GM18507 (cell line): ENCODE measurements at regions not wholly inside any gene's neighbourhood (a gene's known extent, or its start where the extent isn't known, plus 50 kb on each side); places are given as distances from the start of the nearest gene placed in this dataset.

Experiments
- DNase-seq: peaks from one replicate; pipeline ENCODE4 v3.0.0; 2011; ENCODE audit warnings: low read depth; ENCODE audit not compliant: insufficient read length; ENCODE audit errors: extremely low spot score
- FAIRE-seq: peaks from 2 replicates; lab custom pipeline; 2011; peaks lifted over from hg19 to GRCh38; lab: Jason Lieb, UNC

DNA sequence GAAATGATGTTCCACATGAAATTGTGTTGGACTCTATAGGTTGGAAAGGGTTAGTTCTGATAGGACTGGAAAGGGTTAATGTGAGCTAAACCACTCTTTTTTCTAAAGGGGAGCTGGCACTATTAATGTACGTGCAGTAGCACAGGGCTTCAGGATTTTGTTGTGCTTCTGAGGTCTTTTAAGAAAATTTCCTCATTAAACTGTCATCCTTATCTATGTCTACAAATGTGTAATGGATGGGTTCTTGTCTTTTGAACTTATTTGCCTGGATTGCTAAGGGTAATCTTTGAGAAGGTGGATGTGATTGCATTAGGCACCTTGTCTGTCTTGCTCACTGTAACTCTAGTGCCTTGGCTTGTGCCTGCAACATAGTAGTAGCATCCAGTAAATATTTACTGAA, 106.0 kb upstream of the SLC4A4 start:
- no peak for FAIRE-seq

GRCh38 chr4:71235311-71236201, 103.3 kb upstream of the SLC4A4 start:
- DNase-seq = no peak
- FAIRE-seq = no peak

More for the DNA sequence above, 106.0 kb upstream of the SLC4A4 start:
- no peak for DNase-seq

GRCh38 chr4:71236226-71236625, 102.6 kb upstream of the SLC4A4 start:
- FAIRE-seq = no peak
- no peak for DNase-seq

- DNase-seq (no peak), FAIRE-seq (no peak)
These were observed 101.2 kb upstream of the SLC4A4 start for GRCh38 chr4:71237641-71238040.

DNA sequence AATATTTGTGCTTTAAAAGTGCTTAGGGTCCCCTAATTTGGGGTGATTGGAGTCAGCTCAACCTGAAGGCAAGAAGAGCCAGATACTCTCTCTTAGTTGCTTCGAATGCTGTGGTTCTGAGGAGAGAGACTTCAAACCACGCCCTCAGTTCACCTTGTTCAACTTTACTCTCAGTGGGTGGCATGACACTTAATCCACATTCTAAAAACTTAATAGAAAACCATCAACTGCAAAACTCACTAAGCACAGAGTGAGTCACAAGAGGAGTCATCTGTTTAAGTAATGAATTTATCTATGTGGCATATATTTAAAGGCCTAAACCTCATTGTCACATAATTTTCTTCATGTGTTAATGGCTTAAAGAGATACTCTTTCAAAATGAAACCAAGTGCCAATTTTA, 99.5 kb upstream of the SLC4A4 start:
- DNase-seq = no peak
- no peak for FAIRE-seq

GRCh38 chr4:71240094-71240493, 98.7 kb upstream of the SLC4A4 start:
- no peak for DNase-seq
- FAIRE-seq = no peak

DNA sequence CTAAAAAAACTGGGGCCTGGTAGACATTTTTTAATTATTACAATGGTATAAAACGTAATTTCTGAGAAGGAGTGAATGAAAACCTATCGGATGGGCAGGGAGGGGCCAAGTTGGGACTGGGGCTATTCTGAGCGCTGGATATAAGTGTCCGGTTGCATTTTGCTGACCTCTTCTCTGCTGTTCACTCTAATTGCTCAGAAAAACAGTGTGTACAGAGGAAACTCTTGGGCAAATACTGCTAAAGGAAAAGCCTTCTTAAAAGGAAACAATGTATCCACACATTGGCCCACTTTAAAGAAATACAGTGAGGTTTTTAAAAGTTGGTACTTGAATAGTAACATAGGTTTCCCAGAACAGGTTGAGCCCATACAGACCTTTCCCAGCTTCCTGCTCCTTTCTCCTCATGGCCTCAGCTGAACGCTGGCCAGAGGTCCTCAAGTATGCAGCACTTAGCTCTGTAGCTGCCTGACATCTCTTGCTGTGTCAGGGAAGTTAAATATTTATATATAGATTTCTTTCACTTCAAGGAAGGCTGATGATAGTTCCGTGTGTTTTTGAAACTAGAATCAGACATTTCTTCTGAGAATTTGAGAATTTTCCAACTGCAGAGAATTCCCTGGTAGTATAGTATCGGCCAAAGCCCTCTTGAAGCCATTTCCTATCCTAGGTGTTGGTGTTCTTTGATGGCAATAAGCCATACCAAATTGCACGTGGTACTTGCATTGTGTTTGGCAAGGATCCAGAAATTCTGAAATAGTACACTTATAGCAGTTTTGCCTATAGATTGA, 97.1 kb upstream of the SLC4A4 start:
- FAIRE-seq (no peak), DNase-seq (no peak)

DNA sequence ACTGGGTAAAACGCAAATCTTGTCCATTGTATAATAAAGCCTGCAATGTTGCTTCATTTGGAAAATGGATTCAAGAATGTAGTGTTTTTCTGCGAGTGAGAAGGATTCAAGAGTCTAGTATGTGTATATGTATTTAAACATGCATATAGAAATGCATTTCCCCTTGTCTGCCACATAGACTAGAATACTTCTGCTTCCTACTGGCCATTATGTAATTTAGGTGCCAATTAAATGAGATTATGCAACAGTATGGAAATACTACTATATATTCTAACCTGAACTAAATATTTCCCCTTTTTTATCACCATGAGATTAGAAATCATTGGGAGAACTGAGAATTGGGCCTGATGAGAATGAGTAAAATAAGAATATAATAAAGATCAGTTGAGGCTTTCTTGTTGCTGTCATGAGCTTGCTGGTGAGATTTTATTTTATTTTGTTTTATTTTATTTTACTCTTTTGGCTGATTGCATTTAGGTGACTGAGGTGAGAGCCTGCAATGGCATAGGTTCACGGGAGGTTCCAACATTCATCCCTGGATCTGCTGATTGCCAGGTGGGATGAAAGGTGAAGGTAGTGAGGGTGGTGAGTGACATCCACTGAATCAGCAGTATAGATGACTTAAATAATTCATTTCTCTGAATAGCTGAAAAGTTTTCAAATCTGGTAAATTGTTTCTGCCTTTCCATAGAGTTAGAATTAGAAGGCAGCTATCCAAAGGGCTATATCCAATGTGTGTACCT, 95.6 kb upstream of the SLC4A4 start:
- DNase-seq (no peak), FAIRE-seq (no peak)

- DNase-seq = no peak
- FAIRE-seq = no peak
These were observed 91.1 kb upstream of the SLC4A4 start for GRCh38 chr4:71247706-71248105.

- DNase-seq (no peak), FAIRE-seq (no peak)
These were observed 87.6 kb upstream of the SLC4A4 start for GRCh38 chr4:71251261-71251660.

GRCh38 chr4:71253545-71253944, 85.3 kb upstream of the SLC4A4 start:
- no peak for DNase-seq
- FAIRE-seq = no peak

DNA sequence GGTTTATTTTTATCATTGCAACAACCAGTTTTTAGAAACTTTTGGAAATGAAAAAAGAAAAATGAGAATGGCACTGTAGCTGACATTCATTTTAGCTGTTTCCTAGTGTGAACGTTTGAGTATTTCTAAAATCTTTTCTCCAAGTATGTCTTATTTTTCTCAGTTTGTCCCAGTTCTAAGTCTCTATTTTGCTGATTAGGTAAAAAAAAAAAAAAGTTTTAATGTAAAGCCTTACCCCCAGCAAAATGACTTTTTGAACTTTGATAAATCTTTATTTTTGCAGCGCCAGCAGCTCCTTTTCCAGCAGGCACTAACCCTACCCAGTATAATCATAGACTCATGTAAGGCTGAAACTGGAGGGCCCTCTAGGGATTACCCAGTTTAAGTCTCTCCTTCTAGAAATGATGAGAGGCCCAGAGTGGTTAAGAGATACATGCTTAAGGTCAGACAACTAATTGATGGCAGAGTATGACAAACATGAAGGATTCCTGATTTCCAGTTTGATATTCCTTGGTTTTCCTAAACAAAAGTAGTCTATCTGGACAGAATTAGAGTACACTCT, 84.3 kb upstream of the SLC4A4 start:
- FAIRE-seq (no peak), DNase-seq (no peak)

DNA sequence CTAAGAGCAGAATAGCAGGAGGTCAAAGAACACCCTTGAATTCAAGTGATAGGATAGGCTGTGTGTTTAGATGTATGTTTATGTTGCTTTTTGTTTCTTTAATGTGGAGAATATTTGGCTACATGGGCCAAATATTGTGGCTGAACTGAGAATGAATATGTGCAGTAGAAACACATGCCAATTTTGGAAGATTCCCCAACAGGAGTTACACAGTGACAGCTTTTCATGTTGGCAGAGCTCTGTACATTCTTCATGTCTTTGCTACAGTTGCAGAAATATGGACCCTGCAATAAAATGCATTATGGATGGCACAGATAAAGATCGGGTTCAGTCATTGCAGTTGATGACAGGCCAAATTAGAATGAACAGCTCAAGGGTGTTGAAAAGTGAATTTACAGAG, 82.8 kb upstream of the SLC4A4 start:
- FAIRE-seq (no peak), DNase-seq (no peak)

- DNase-seq (no peak), FAIRE-seq (no peak)
These were observed 81.1 kb upstream of the SLC4A4 start for GRCh38 chr4:71257761-71258160.

- FAIRE-seq = no peak
These were observed 80.5 kb upstream of the SLC4A4 start for GRCh38 chr4:71258323-71258722.

GRCh38 chr4:71259280-71259679, 79.5 kb upstream of the SLC4A4 start:
- FAIRE-seq (no peak), DNase-seq (no peak)

More at GRCh38 chr4:71258323-71258722, 80.5 kb upstream of the SLC4A4 start:
- DNase-seq = no peak

GRCh38 chr4:71259911-71260331, 78.9 kb upstream of the SLC4A4 start:
- DNase-seq (no peak), FAIRE-seq (no peak)

GRCh38 chr4:71260544-71260943, 78.3 kb upstream of the SLC4A4 start:
- DNase-seq (no peak), FAIRE-seq (no peak)

DNA sequence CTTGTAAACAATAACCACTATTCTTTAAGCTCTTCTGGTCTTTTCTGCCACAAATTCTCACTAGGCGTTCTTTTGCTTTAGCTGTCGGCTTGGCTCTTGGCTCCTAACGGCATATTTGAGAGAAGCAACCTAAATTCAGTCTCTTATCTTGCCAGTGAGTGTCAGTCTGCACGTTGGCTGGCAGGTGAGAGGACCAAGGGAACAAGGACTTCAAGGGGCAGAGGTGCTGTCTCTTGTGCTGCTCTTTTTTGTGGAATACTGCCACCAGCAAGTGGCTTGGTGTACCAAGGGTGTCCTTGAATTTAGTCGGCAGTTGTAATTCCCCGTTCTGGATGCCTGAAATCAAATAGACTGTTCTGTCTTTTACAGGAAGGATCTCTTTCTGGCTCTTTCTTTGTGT, 77.8 kb upstream of the SLC4A4 start:
- no peak for DNase-seq
- FAIRE-seq = no peak

- FAIRE-seq (no peak), DNase-seq (no peak)
These were observed 77.1 kb upstream of the SLC4A4 start for GRCh38 chr4:71261633-71262121.
